HepG2 (cell line): ENCODE measurements at regions not wholly inside any gene's neighbourhood (a gene's known extent, or its start where the extent isn't known, plus 50 kb on each side); places are given as distances from the start of the nearest gene placed in this dataset.

Experiments
- ATAC-seq: fragments of 200-7000 bp; cut with Tn5 transposase; 3 replicates; pipeline ENCODE4 v1.9.1; 2020; ENCODE audit warnings: mild to moderate bottlenecking, moderate library complexity
- BruUV-seq: library from RNA; stranded (reverse); fragments of 400-500 nt; replicated peaks from 2 replicates; lab custom pipeline; 2021; lab: Mats Ljungman, UMichigan
- CTCF ChIA-PET: fragments of 300-600 bp; formaldehyde crosslinking; extraction: SDS; loops from one replicate; lab custom pipeline; 2021; ENCODE audit warnings: low total read pairs, inconsistent platforms, low intra/inter-chr PET ratio; lab: Yijun Ruan, JAX
- POLR2A ChIA-PET: fragments of 350-600 bp; sonication (Branson Sonifier 250); formaldehyde crosslinking; loops from one replicate; lab custom pipeline; 2020; ENCODE audit warnings: antibody characterized with exemption, inconsistent platforms; lab: Yijun Ruan, JAX
- DNase-seq: peaks from one replicate; pipeline ENCODE4 v3.0.0-alpha.2; 2015; ENCODE audit warnings: low spot score
- FAIRE-seq: peaks from 3 replicates; lab custom pipeline; 2011; peaks lifted over from hg19 to GRCh38; lab: Jason Lieb, UNC
- H2AFZ ChIP-seq: one replicate; pipeline ENCODE4 v1.6.1; 2011; ENCODE audit warnings: low read length, inconsistent platforms
- H3K27ac ChIP-seq: fragments of 300-600 bp; 3 replicates; pipeline ENCODE4 v1.8.0; 2011; ENCODE audit warnings: mixed run types, mild to moderate bottlenecking, mixed read lengths, low read length, inconsistent platforms; ENCODE audit not compliant: insufficient read depth; ENCODE audit errors: extremely low read length
- H3K27me3 ChIP-seq, 2 experiments: fragments of 200-600 bp in 1 of 2; 2 replicates in 1 of 2; 3 replicates in 1 of 2; pipeline versions ENCODE4 v1.6.0 to v1.8.0; 2011; ENCODE audit warnings: low read length in 2 of 2, mild to moderate bottlenecking in 2 of 2, moderate library complexity in 2 of 2, inconsistent platforms in 1 of 2; ENCODE audit not compliant: insufficient read depth in 2 of 2, control insufficient read depth in 1 of 2
- H3K36me3 ChIP-seq, 2 experiments: fragments of 200-600 bp in 1 of 2; replicated peaks in 1 of 2; 2 replicates in 1 of 2; 3 replicates in 1 of 2; pipeline versions ENCODE4 v1.5.1 to v1.8.0; 2011; ENCODE audit warnings: low read length in 2 of 2, inconsistent platforms in 1 of 2; ENCODE audit not compliant: insufficient read depth in 2 of 2, control insufficient read depth in 1 of 2
- H3K4me1 ChIP-seq: 2 replicates; pipeline ENCODE4 v1.5.1; 2012; ENCODE audit warnings: low read length, inconsistent platforms; ENCODE audit not compliant: insufficient read depth
- H3K4me2 ChIP-seq: 2 replicates; pipeline ENCODE4 v1.6.0; 2011; ENCODE audit warnings: low read depth, low read length, inconsistent platforms
- H3K4me3 ChIP-seq, 3 experiments: fragments of 200-600 bp in 1 of 3; sonication (generic), shearing (Covaris generic) in 1 of 3; replicated peaks in 1 of 3; 2 replicates each; pipeline ENCODE4 v1.5.1; 2011 to 2016; ENCODE audit warnings: low read length in 3 of 3, inconsistent platforms in 2 of 3, low read depth in 2 of 3, mild to moderate bottlenecking in 2 of 3, control low read depth in 1 of 3, mixed read lengths in 1 of 3; ENCODE audit not compliant: insufficient read depth in 1 of 3
- H3K79me2 ChIP-seq: one replicate; pipeline ENCODE4 v1.6.1; 2011; ENCODE audit warnings: low read length, inconsistent platforms; ENCODE audit not compliant: insufficient read depth
- H3K9ac ChIP-seq: 2 replicates; pipeline ENCODE4 v1.6.0; 2011; ENCODE audit warnings: mild to moderate bottlenecking, low read depth, low read length, inconsistent platforms; ENCODE audit not compliant: insufficient read depth
- H3K9me3 ChIP-seq: 2 replicates; pipeline ENCODE4 v1.5.1; 2012; ENCODE audit warnings: mild to moderate bottlenecking, low read length
- H4K20me1 ChIP-seq: 2 replicates; pipeline ENCODE4 v1.6.0; 2011; ENCODE audit warnings: inconsistent platforms, mild to moderate bottlenecking, low read length, moderate library complexity; ENCODE audit not compliant: insufficient read depth
- AKAP8 ChIP-seq: sonication (generic); formaldehyde crosslinking; IDR thresholded peaks from 2 replicates; pipeline ENCODE4 v1.5.1; 2020; ENCODE audit warnings: mild to moderate bottlenecking, missing genetic modification reagents
- ATM ChIP-seq: fragments of 450-650 bp; IDR thresholded peaks from 2 replicates; pipeline ENCODE4 v1.7.1; 2017; ENCODE audit warnings: mild to moderate bottlenecking, borderline replicate concordance
- BRCA1 ChIP-seq: sonication (generic); formaldehyde crosslinking; IDR thresholded peaks from 2 replicates; pipeline ENCODE4 v1.4.0; 2020; ENCODE audit warnings: missing genetic modification reagents
- GATAD2A ChIP-seq: IDR thresholded peaks from 2 replicates; pipeline ENCODE4 v1.6.1; 2016
- KAT2B ChIP-seq: fragments of 150-350 bp; IDR thresholded peaks from 2 replicates; pipeline ENCODE4 v1.6.1; 2014; ENCODE audit warnings: low read depth, low read length, borderline replicate concordance
- MEF2D ChIP-seq: sonication (generic); formaldehyde crosslinking; IDR thresholded peaks from 2 replicates; pipeline ENCODE4 v1.5.1; 2020; ENCODE audit warnings: mild to moderate bottlenecking, missing genetic modification reagents
- SAP130 ChIP-seq: IDR thresholded peaks from 2 replicates; pipeline ENCODE4 v1.6.1; 2016; ENCODE audit warnings: low read depth
- ZNF205 ChIP-seq: IDR thresholded peaks from 2 replicates; pipeline ENCODE4 v1.6.1; 2018; ENCODE audit warnings: missing biosample characterization, missing genetic modification reagents
- ZNF891 ChIP-seq: sonication (generic); formaldehyde crosslinking; IDR thresholded peaks from 2 replicates; pipeline ENCODE4 v1.5.0; 2020; ENCODE audit warnings: mild to moderate bottlenecking, missing genetic modification reagents
- WGBS: methylation state at CpG from one replicate; pipeline ENCODE4 v1.1.6; 2017; ENCODE audit warnings: low lambda C conversion rate; 5-methylcytosine and 5-hydroxymethylcytosine counted together
- in situ Hi-C: cut with HindIII; loops from 2 replicates; pipeline ENCODE4 v1.10.0; 2017; ENCODE audit warnings: low pct_unique_long_range_greater_than_20kb; ENCODE audit not compliant: extremely low pct_ligation_motif_present
- intact Hi-C: fragments of 100-400 bp; cut with micrococcal nuclease; formaldehyde crosslinking; loops from one replicate; pipeline ENCODE4 v1.10.0; 2022; ENCODE audit not compliant: unreplicated experiment
- TF ChIP-seq, protein P1 (sequence below): sonication (generic); formaldehyde crosslinking; IDR thresholded peaks from 2 replicates; pipeline ENCODE4 v1.8.0; 2023; ENCODE audit warnings: mild to moderate bottlenecking, missing genetic modification reagents
- TF ChIP-seq, protein P2 (sequence below): sonication (generic); formaldehyde crosslinking; IDR thresholded peaks from 2 replicates; pipeline ENCODE4 v1.4.0; 2020; ENCODE audit warnings: missing genetic modification reagents
- TF ChIP-seq, protein P3 (sequence below): sonication (generic); formaldehyde crosslinking; IDR thresholded peaks from 2 replicates; pipeline ENCODE4 v1.4.0; 2020; ENCODE audit warnings: mild to moderate bottlenecking, low read depth, missing genetic modification reagents
- TF ChIP-seq, protein P4 (sequence below): sonication (generic); formaldehyde crosslinking; IDR thresholded peaks from 2 replicates; pipeline ENCODE4 v1.4.0; 2020; ENCODE audit warnings: mild to moderate bottlenecking, missing genetic modification reagents

DNA sequence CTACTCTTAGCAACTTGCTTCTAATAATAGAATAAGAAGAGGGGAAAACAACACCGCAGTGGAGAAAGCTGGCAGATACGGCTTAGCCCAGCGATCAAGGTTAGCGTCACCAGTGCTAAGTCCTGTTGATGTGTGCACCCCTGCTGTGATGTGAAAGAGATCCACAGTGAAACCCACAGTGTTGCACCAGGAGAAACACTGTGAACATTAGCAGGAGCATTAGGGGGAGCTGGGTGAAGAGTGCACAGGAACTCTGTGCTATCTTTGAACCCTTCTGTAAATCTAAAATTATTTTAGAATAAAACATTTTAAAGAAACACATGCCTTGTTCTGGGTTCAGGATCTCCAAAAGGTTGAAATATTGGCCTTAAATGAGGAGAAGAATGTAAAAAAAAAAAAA lies 154.1 kb upstream of the UNC5B start:
- Histone ChIP-seq H3K9me3 (no peaks in the 10 kb centered on the region), H3K4me2 (no peak overlapping the region), H3K36me3 (no peaks in the 10 kb centered on the region), H3K9ac (no peak overlapping the region), H3K4me3 (no peak overlapping the region), H3K27ac (no peak overlapping the region), H3K79me2 (no peaks in the 10 kb centered on the region), H4K20me1 (no peaks in the 10 kb centered on the region), H2AFZ (no peak overlapping the region), H3K4me1 (no peaks in the 10 kb centered on the region)
- WGBS: 0% methylated on average over 4 of the region's 4 CpGs
- ChIA-PET CTCF (no interaction called here), POLR2A (no interaction called here)
- no TSS peak for BruUV-seq
- intact Hi-C loops: no loop called here
- in situ Hi-C loops: no loop called here
- DNase-seq: no peak
- no peak for ATAC-seq
- FAIRE-seq: no peak
- TF ChIP-seq, protein P1, sequence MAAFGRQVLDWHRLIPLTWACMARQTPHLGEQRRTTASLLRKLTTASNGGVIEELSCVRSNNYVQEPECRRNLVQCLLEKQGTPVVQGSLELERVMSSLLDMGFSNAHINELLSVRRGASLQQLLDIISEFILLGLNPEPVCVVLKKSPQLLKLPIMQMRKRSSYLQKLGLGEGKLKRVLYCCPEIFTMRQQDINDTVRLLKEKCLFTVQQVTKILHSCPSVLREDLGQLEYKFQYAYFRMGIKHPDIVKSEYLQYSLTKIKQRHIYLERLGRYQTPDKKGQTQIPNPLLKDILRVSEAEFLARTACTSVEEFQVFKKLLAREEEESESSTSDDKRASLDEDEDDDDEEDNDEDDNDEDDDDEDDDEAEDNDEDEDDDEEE (CRISPR knock-in tag): no peak
- TF ChIP-seq, all 625 proteins: peak for 0
- H3K27me3 ChIP-seq: peaks cover 2 to 21% of the 10 kb centered on the region in 2 experiments; a peak in 3 of 5 replicates

DNA sequence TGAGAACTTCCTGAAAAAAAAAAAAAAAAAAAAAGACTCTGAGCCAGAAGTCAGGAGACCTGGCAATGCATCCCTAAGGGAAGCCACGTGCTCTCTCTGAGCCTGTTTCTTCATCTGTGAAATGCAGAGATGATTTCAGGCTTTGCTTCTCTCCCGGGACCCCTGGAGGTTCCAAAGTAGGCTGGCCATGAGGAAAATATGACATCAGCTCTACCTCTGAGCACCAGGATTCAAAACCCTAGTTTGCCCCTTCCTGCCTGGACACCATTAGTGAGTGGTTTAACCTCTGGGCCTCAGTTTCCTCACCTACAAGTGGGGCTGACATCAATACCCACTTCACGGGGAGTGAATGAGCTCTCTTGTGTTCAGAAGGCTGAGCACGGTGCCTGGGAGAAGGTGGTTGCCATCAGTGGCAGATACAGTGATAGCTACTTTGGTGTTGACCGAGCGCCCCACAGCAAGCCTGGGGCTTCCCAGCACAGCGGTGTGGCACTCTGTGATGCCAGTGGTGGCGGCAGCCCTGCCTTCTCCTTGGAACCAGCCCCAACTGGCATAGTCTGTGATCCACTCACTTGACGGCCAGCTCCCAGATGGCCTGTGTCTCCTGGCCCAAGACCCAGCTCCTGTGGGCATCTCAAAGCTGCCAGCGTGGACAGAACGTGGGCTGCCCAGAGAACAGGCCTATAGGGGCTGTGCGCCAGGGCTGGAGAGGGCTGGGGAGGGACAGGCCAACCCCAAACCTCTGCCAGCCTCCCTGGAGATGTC lies 153.1 kb upstream of the UNC5B start:
- POLR2A ChIA-PET: no interaction called here
- no peaks in the 10 kb centered on the region for H3K9me3 ChIP-seq
- H3K27ac ChIP-seq: no peak overlapping the region
- BruUV-seq: no TSS peak
- peaks cover 2 to 21% of the 10 kb centered on the region in 2 experiments; a peak in 4 of 5 replicates for H3K27me3 ChIP-seq
- H3K4me1 ChIP-seq: no peaks in the 10 kb centered on the region
- FAIRE-seq (no peak), DNase-seq (no peak), ATAC-seq (no peak)
- CTCF ChIA-PET: no interaction called here
- H3K9ac ChIP-seq: no peak overlapping the region
- intact Hi-C loops (no loop called here), in situ Hi-C loops (no loop called here)
- no peak overlapping the region for H3K4me3 ChIP-seq
- WGBS: 30% methylated on average over 11 of the region's 12 CpGs
- H3K36me3 ChIP-seq: no peaks in the 10 kb centered on the region
- H4K20me1 ChIP-seq: no peaks in the 10 kb centered on the region
- no peak overlapping the region for H2AFZ ChIP-seq
- H3K4me2 ChIP-seq: no peak overlapping the region
- no peaks in the 10 kb centered on the region for H3K79me2 ChIP-seq
- TF ChIP-seq GATAD2A (CRISPR knock-in tag) (no peak), ZNF891 (CRISPR knock-in tag) (no peak), BRCA1 (CRISPR knock-in tag) (no peak), ZNF205 (CRISPR knock-in tag) (no peak), AKAP8 (CRISPR knock-in tag) (no peak), ATM (no peak), SAP130 (no peak), MEF2D (CRISPR knock-in tag) (no peak), KAT2B (no peak)
- TF ChIP-seq, protein P2, sequence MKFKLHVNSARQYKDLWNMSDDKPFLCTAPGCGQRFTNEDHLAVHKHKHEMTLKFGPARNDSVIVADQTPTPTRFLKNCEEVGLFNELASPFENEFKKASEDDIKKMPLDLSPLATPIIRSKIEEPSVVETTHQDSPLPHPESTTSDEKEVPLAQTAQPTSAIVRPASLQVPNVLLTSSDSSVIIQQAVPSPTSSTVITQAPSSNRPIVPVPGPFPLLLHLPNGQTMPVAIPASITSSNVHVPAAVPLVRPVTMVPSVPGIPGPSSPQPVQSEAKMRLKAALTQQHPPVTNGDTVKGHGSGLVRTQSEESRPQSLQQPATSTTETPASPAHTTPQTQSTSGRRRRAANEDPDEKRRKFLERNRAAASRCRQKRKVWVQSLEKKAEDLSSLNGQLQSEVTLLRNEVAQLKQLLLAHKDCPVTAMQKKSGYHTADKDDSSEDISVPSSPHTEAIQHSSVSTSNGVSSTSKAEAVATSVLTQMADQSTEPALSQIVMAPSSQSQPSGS: no peak
- TF ChIP-seq, protein P3, sequence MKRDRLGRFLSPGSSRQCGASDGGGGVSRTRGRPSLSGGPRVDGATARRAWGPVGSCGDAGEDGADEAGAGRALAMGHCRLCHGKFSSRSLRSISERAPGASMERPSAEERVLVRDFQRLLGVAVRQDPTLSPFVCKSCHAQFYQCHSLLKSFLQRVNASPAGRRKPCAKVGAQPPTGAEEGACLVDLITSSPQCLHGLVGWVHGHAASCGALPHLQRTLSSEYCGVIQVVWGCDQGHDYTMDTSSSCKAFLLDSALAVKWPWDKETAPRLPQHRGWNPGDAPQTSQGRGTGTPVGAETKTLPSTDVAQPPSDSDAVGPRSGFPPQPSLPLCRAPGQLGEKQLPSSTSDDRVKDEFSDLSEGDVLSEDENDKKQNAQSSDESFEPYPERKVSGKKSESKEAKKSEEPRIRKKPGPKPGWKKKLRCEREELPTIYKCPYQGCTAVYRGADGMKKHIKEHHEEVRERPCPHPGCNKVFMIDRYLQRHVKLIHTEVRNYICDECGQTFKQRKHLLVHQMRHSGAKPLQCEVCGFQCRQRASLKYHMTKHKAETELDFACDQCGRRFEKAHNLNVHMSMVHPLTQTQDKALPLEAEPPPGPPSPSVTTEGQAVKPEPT (CRISPR knock-in tag): no peak
- TF ChIP-seq, protein P4, sequence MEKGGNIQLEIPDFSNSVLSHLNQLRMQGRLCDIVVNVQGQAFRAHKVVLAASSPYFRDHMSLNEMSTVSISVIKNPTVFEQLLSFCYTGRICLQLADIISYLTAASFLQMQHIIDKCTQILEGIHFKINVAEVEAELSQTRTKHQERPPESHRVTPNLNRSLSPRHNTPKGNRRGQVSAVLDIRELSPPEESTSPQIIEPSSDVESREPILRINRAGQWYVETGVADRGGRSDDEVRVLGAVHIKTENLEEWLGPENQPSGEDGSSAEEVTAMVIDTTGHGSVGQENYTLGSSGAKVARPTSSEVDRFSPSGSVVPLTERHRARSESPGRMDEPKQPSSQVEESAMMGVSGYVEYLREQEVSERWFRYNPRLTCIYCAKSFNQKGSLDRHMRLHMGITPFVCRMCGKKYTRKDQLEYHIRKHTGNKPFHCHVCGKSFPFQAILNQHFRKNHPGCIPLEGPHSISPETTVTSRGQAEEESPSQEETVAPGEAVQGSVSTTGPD (CRISPR knock-in tag): no peak
